HUES48 (cell line): ENCODE measurements at regions not wholly inside any gene's neighbourhood (a gene's known extent, or its start where the extent isn't known, plus 50 kb on each side); places are given as distances from the start of the nearest gene placed in this dataset.
"Not testable (repeated sequence)": the region's sequence is repeated elsewhere in the genome, so short reads cannot be mapped to it uniquely, and the experiment has no call there.

Experiments
- H3K27ac ChIP-seq: one replicate; pipeline ENCODE4 v1.7.0; 2013; ENCODE audit warnings: low read depth, low read length, inconsistent platforms
- H3K27me3 ChIP-seq: 2 replicates; pipeline ENCODE4 v1.6.1; 2013; ENCODE audit warnings: mild to moderate bottlenecking, low read length; ENCODE audit not compliant: control insufficient read depth, insufficient read depth
- H3K36me3 ChIP-seq: 2 replicates; pipeline ENCODE4 v1.6.1; 2013; ENCODE audit warnings: low read length; ENCODE audit not compliant: control insufficient read depth, insufficient read depth
- H3K4me1 ChIP-seq: 2 replicates; pipeline ENCODE4 v1.6.1; 2013; ENCODE audit warnings: mild to moderate bottlenecking, low read length; ENCODE audit not compliant: control insufficient read depth, insufficient read depth
- H3K4me3 ChIP-seq: 2 replicates; pipeline ENCODE4 v1.5.1; 2013; ENCODE audit warnings: mild to moderate bottlenecking, low read depth, low read length
- H3K9ac ChIP-seq: 2 replicates; pipeline ENCODE4 v1.6.1; 2013; ENCODE audit warnings: mild to moderate bottlenecking, low read depth, low read length, moderate library complexity
- H3K9me3 ChIP-seq: 2 replicates; pipeline ENCODE4 v1.6.1; 2013; ENCODE audit warnings: low read length; ENCODE audit not compliant: control insufficient read depth, insufficient read depth

- no peaks in the 10 kb centered on the region for H3K4me1 ChIP-seq
- H3K9me3 ChIP-seq: peaks cover 22% of the 10 kb centered on the region
- H3K4me3 ChIP-seq: no peak overlapping the region
- no peak overlapping the region for H3K27ac ChIP-seq
- H3K27me3 ChIP-seq: no peaks in the 10 kb centered on the region
- H3K9ac ChIP-seq: no peak overlapping the region
- H3K36me3 ChIP-seq: no peaks in the 10 kb centered on the region
Measured at GRCh38 chr17:21842332-21843317, 150.3 kb downstream of the KCNJ18 start.

- Histone ChIP-seq H3K9ac (no peak overlapping the region), H3K4me3 (no peak overlapping the region), H3K36me3 (no peaks in the 10 kb centered on the region), H3K9me3 (peaks cover 28% of the 10 kb centered on the region), H3K27ac (no peak overlapping the region), H3K4me1 (no peaks in the 10 kb centered on the region), H3K27me3 (no peaks in the 10 kb centered on the region)
Measured at GRCh38 chr17:21843318-21843865, 151.1 kb downstream of the KCNJ18 start.

- H3K4me3 ChIP-seq: no peak overlapping the region
- no peaks in the 10 kb centered on the region for H3K36me3 ChIP-seq
- H3K27ac ChIP-seq: no peak overlapping the region
Measured at GRCh38 chr17:21843951-21844590, 151.7 kb downstream of the KCNJ18 start.

GRCh38 chr17:21848510-21848909 is 156.2 kb downstream of the KCNJ18 start:
- not testable (repeated sequence) for H3K9ac ChIP-seq, H3K27ac ChIP-seq, H3K4me1 ChIP-seq, H3K36me3 ChIP-seq, H3K27me3 ChIP-seq, H3K4me3 ChIP-seq
- peaks cover 27% of the 10 kb centered on the region for H3K9me3 ChIP-seq

More at GRCh38 chr17:21843951-21844590, 151.7 kb downstream of the KCNJ18 start:
- H3K9ac ChIP-seq: no peak overlapping the region
- H3K27me3 ChIP-seq: no peaks in the 10 kb centered on the region
- no peaks in the 10 kb centered on the region for H3K4me1 ChIP-seq
- H3K9me3 ChIP-seq: peaks cover 31% of the 10 kb centered on the region

GRCh38 chr17:21849030-21849429 is 156.7 kb downstream of the KCNJ18 start:
- peaks cover 27% of the 10 kb centered on the region for H3K9me3 ChIP-seq
- H3K27ac ChIP-seq, H3K9ac ChIP-seq, H3K36me3 ChIP-seq, H3K4me1 ChIP-seq, H3K4me3 ChIP-seq, H3K27me3 ChIP-seq: not testable (repeated sequence)

GRCh38 chr17:21850614-21851013 is 158.3 kb downstream of the KCNJ18 start:
- not testable (repeated sequence) for H3K27me3 ChIP-seq, H3K4me1 ChIP-seq, H3K9ac ChIP-seq, H3K36me3 ChIP-seq, H3K4me3 ChIP-seq, H3K27ac ChIP-seq
- H3K9me3 ChIP-seq: peaks cover 21% of the 10 kb centered on the region
